ENCODE measurements at regions not wholly inside any gene's neighbourhood (a gene's known extent, or its start where the extent isn't known, plus 50 kb on each side); places are given as distances from the start of the nearest gene placed in this dataset.
"Not testable (repeated sequence)": the region's sequence is repeated elsewhere in the genome, so short reads cannot be mapped to it uniquely, and the experiment has no call there.

DNA sequence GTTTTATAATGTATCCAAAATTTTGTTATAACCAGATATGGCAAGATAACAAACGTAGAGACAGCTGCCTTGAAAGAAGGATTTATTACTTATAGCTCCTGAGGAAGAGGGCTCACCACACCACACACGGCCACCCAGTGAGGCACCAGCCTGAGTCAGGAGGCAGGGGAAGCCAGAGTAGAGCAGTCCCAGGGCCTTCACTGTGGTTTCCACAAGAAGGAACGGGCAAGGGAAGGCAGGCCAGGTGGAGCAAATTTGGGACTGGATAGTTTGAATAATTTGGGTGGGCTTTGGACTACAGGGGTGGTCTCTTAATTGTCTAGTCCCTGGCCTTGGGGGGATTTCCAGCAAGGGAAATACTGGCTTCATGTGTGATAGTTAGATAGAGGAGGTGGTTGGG lies 72.5 kb downstream of the RRAGC start:
- ATAC-seq, result no peak

DNA sequence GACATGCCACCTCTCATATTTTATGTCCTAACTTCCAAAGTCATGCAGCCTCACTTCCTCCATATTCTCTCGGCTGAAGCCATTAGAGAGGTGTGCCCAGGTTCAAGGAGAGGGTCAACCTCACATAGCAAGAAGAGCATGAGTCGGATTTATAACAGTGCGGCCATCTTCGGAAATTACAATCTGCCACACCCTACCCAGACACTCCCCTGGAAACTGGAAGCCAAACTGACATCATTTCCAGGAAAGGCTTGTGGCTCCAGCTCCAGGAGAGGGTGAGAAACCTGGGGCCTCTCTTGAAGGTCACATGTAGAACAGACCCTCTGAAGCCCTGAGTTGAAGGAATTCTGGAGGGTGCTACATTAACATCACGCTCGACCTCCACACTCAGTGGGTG lies 73.5 kb downstream of the RRAGC start:
- ATAC-seq, result no peak

DNA sequence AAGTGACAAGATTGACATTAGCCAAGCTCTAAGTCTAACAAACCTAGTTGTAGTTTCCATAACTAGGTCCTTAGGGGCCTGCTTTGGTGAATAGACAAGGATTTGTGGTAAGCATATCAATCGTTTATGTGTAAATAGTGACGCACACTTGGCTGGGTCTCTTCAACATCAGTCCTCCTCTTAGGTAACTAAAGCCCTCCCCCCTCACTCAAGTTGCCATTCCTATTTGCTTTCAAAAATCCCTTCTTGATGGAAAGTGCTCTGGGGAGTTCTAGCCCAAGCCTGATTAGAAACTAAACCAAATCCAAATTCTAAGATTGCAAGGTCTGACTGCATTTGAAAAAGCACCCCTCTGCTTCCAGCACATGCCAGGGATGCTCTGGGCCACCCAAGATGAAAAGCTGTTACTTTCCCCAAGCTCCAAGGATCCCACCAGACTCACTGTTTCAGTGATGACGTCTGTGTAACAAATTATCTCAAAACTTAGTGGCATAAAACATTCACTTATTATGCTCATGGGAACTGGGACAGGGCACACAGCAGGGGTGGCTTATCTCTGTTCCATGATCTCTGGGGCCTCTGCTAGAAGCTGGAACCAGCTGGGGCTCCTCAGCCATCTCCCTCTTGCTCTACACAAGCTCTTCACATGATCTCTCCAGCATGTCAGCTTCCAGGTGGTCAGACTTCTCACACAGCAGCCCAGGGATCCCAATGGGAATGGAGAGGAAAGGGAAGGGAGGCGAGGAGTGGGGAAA lies 74.1 kb downstream of the RRAGC start:
- no peak for ATAC-seq

DNA sequence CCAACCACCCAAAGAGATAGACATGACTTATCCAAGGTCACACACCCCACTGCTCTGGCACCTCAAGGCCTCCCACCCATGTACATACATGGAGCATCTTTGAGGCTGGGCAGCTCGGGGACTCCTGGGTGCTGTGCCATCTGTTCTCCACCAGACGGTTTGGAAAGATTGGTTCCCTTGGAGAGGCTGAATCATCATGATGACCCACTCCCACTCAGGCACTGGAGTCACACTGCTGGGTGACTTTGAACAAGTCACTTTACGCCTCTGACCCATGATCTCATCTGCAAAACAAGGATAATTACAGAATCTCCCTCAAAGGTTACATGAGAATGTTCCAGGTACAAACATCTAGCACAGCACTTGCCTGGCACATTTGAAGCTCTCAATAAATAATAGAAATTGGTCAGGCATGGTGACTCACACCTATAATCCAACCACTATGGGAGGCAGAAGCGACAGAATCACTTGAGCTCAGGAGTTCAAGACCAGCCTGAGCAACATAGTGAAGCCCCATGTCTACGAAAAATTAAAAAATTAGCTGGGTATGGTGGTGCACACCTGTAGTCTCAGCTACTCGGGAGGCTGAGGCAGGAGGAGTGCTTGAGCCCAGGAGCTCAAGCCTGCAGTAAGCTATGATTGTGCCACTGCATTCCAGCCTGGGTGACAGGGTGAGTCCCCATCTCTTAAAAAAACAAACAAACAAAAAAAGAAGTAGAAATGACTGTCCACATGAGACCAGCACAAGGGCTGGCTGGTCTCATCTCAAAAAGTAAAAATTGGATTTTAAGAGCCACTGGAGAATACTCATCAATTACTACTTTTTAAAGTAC lies 74.9 kb downstream of the RRAGC start:
- ATAC-seq, result no peak

DNA sequence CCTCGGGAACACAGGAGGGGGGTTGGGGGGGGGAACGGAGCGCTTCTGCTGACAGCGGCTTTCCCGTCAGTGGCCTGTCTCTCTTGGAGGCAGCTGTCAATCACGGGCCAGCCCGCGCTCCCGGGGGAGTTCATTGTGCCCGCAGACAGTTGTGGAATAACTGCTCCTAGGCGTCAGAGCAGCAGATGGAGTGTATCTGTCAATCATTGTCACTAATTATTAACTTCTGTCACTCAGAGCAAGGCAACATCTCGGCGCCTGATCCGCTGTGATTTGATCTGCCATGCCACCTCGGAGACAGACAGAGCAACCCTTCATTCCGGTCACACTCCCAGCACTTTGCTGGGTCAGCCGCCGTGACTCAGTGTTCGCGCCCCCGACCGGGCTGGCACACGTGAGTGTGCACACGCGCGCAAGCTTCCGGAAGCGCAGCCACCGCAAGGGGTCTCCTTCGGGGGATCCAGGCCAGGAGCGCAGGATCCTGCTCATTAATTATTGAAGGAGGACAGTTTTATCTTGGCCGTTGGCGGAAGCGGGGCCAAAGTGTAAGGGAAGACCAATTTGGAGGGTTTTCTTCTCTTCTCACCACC lies 75.8 kb downstream of the RRAGC start:
- ATAC-seq, result no peak

DNA sequence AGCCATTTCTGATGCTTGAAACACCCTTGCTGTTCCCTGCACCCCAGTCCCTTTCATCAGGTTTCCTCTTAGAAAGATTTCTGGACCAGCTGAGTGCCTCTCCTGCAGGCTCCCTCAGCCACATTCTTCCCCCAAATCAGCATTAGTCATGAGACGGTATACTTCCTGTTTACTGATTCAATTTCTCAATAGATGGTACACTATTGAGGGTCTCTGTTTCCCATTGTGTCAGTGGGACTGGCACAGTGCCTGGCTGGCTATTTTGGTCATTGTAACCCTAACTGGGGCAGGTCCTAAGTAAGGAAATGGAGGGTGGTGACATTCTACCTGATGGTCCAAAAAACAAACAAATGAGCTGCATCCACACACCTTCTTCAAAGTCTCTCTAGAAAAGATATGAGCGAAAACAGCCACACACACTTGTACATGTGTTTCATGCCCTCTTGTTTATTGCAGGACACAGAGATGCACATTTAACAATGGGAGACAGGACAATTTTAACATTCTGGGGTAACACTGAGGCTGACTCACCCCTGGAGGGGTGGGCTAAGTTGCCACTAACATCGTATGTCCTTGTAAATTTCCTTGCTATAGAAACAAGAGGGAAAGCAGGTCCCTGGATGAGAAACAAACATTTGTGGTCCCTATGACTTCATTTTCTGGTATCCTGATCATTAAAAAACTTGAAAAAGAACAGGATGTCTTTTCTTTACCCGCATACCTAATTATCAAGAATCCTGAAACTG lies 77.5 kb downstream of the RRAGC start:
- no peak for ATAC-seq

GRCh38 chr1:38780133-38780532 lies 79.4 kb downstream of the RRAGC start:
- no peak for ATAC-seq

- ATAC-seq, result no peak
Measured at GRCh38 chr1:38779491-38779890, 80.1 kb downstream of the RRAGC start.

- ATAC-seq, result no peak
Measured at GRCh38 chr1:38778521-38778920, 81.1 kb downstream of the RRAGC start.

DNA sequence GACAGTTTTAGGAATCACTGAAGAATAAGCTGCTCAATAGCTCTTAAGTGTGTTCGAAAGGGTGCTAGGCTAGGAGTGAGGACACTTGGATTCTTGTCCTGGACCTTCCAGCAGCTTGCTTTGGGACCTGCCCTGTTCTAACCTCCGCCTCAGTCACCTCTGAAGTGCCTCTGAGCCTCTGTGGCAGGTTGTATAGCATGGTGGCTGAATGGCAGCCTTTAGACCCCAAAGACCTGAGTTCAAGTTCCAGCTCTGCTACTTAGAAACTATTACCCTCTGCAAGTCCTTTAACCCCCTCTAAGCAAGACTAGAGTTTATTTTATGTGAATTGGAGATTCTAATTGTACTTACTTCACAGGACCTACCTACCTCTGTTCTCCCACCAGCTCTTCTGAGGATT lies 81.5 kb downstream of the RRAGC start:
- no peak for ATAC-seq

DNA sequence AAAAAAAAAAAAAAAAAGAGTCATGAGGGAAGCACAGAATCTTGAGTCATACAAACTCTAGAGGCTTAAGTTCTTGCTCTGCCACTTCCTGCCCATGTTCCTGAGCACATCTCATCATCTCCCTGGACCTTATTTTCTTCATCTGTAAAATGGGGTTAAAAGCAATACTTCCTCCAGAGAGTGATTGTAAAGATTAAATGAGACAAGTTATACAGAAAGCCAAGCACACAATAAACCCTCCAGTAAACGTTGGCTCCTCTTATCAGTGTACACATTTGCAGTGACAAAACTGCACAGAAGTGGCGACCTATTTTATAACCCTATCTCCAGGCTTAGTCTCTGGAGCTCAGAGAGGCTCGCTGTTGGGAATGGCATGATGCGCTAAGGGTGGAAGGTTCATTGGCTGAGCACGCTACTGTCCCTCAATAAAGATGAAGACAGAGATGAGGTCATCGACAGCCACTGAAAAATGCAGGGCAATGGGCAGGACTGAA lies 82.1 kb downstream of the RRAGC start:
- ATAC-seq, result no peak

- ATAC-seq, result no peak
Measured at GRCh38 chr1:38776466-38777065, 83.0 kb downstream of the RRAGC start.

DNA sequence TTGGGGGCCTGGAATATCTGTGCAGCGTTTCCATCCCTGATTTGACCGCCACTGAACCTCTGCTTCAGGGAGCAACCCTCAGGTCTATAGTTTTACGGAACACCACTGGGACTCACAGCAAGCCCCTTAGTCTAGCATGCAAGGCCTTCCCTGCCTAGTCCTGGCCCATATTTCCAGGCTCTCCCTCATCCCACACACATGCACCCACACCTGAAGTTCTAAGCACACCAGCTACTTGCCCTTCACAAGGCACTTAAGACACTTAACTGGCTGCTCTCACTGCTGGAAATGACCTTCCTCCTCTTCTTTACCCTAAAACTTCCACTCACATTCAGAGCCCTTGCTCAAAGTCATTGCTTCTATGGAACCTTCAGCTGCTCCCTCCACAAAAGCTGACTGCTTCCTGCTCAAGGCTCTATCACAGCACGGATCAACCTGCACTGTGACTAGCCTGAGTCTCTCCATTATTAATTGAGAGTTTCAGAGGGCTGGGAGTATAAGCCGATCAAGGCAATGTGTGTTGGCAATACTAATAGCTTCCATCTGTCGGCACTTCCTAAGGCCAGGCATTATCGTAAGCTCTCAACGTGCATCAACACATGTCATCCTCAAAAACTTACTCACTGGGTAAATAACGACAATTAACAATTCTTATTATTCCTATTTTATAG lies 84.3 kb downstream of the RRAGC start:
- ATAC-seq, result no peak

- no peak for ATAC-seq
Measured at GRCh38 chr1:38773483-38773882, 86.1 kb downstream of the RRAGC start.

- ATAC-seq, result no peak
Measured at GRCh38 chr1:38772953-38773352, 86.6 kb downstream of the RRAGC start.

DNA sequence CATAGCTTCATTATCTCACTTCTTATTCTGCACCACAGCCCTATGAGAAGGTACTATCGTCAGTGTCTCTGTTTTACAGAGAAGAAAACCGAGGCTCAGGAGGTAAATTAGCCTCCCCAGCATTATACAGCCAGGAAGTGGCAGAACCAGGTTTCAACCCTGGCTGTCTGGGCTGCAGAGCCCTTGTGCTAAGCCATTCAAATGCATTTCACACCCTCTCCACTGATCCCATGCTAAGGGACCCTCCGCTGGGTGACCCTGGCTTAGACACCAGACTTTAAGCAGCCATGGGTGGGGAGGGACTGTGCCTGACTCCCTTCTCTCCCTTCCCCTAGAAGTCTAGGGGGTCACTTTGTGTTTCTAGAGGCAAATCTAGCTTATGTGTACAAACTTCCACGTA lies 87.5 kb downstream of the RRAGC start:
- ATAC-seq, result no peak

DNA sequence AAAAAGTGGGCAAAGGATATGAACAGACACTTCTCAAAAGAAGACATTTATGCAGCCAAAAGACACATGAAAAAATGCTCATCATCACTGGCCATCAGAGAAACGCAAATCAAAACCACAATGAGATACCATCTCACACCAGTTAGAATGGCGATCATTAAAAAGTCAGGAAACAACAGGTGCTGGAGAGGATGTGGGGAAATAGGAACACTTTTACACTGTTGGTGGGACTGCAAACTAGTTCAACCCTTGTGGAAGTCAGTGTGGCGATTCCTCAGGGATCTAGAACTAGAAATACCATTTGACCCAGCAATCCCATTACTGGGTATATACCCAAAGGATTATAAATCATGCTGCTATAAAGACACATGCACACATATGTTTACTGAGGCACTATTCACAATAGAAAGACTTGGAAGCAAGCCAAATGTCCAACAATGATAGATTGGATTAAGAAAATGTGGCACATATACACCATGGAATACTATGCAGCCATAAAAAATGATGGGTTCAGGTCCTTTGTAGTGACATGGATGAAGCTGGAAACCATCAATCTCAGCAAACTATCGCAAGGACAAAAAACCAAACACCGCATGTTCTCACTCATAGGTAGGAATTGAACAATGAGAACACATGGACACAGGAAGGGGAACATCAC lies 88.9 kb downstream of the RRAGC start:
- ATAC-seq, result not testable (repeated sequence)

GRCh38 chr1:38766125-38766524 lies 93.4 kb downstream of the RRAGC start:
- ATAC-seq, result no peak

DNA sequence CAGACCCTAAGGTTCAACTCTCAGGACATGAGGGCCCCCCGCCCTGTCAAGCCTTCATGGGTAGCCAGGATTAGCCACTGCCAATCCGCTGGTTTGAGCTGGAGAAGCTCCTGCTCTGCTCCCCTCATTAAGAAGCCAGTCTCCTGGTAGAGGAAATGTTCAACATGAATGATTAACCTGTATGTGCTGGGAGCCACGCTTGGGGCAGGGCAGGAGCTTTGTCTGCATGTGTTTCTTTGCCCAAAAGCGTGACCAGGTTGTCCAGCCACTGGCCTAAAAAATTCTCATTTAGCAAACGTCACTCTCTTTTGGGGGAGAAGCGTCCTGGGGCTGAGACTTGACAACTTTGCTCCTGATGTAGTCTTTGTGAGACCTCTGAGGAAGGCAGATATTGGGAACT lies 96.5 kb downstream of the RRAGC start:
- no peak for ATAC-seq

DNA sequence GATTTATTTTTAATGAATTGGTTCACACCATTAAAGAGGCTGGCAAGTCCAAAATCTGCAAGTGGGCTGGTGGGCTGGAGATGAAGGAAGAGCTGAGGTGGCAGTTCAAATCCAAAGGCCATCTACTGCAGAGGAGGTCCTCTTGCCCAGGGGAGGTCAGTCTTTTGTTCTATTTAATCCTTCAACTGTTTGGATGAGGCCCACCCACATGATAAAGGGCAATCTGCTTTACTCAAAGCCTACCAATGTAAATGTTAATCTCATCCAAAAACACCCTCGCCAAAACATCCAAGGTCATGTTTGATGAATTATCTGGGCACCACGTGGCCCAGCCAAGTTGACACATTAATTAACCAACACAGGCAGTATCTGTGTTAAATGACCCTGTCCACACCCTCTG lies 99.0 kb downstream of the RRAGC start:
- no peak for ATAC-seq

GRCh38 chr1:38758820-38759219 lies 100.8 kb downstream of the RRAGC start:
- no peak for ATAC-seq
